ENCODE measurements at regions not wholly inside any gene's neighbourhood (a gene's known extent, or its start where the extent isn't known, plus 50 kb on each side); places are given as distances from the start of the nearest gene placed in this dataset.

GRCh38 chr6:137680705-137681346, 186.2 kb upstream of the TNFAIP3 start:
- TF ChIP-seq TAF1 (conservative IDR thresholded peaks at IDR 0.05) (no peak), RAD21 (IDR thresholded peaks at IDR 0.05) (no peak), FOXA2 (IDR thresholded peaks at IDR 0.05) (no peak), YY1 (IDR thresholded peaks at IDR 0.05) (no peak), GABPA (IDR thresholded peaks at IDR 0.05 in 1 of 2, conservative IDR thresholded peaks at IDR 0.05 in 1 of 2) (no peak), HNF4G (IDR thresholded peaks at IDR 0.05) (no peak), RXRA (IDR thresholded peaks at IDR 0.05) (no peak), MAX (IDR thresholded peaks at IDR 0.05) (no peak), ATF3 (IDR thresholded peaks at IDR 0.05) (no peak), JUND (IDR thresholded peaks at IDR 0.05) (no peak), EGR1 (IDR thresholded peaks at IDR 0.05; ENCODE audit: low read depth in 2 of 2) (no peak), HNF4A (conservative IDR thresholded peaks at IDR 0.05) (no peak), SP1 (IDR thresholded peaks at IDR 0.05) (no peak), FOXA1 (IDR thresholded peaks at IDR 0.05) (no peak), NR2F2 (IDR thresholded peaks at IDR 0.05) (no peak)
- TF ChIP-seq, protein P1, sequence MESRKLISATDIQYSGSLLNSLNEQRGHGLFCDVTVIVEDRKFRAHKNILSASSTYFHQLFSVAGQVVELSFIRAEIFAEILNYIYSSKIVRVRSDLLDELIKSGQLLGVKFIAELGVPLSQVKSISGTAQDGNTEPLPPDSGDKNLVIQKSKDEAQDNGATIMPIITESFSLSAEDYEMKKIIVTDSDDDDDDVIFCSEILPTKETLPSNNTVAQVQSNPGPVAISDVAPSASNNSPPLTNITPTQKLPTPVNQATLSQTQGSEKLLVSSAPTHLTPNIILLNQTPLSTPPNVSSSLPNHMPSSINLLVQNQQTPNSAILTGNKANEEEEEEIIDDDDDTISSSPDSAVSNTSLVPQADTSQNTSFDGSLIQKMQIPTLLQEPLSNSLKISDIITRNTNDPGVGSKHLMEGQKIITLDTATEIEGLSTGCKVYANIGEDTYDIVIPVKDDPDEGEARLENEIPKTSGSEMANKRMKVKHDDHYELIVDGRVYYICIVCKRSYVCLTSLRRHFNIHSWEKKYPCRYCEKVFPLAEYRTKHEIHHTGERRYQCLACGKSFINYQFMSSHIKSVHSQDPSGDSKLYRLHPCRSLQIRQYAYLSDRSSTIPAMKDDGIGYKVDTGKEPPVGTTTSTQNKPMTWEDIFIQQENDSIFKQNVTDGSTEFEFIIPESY (IDR thresholded peaks at IDR 0.05): no peak
- TF ChIP-seq, protein P2, sequence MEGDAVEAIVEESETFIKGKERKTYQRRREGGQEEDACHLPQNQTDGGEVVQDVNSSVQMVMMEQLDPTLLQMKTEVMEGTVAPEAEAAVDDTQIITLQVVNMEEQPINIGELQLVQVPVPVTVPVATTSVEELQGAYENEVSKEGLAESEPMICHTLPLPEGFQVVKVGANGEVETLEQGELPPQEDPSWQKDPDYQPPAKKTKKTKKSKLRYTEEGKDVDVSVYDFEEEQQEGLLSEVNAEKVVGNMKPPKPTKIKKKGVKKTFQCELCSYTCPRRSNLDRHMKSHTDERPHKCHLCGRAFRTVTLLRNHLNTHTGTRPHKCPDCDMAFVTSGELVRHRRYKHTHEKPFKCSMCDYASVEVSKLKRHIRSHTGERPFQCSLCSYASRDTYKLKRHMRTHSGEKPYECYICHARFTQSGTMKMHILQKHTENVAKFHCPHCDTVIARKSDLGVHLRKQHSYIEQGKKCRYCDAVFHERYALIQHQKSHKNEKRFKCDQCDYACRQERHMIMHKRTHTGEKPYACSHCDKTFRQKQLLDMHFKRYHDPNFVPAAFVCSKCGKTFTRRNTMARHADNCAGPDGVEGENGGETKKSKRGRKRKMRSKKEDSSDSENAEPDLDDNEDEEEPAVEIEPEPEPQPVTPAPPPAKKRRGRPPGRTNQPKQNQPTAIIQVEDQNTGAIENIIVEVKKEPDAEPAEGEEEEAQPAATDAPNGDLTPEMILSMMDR (IDR thresholded peaks at IDR 0.05; ENCODE audit: low read depth, low read length, missing input control): no peak
- TF ChIP-seq, protein P3, sequence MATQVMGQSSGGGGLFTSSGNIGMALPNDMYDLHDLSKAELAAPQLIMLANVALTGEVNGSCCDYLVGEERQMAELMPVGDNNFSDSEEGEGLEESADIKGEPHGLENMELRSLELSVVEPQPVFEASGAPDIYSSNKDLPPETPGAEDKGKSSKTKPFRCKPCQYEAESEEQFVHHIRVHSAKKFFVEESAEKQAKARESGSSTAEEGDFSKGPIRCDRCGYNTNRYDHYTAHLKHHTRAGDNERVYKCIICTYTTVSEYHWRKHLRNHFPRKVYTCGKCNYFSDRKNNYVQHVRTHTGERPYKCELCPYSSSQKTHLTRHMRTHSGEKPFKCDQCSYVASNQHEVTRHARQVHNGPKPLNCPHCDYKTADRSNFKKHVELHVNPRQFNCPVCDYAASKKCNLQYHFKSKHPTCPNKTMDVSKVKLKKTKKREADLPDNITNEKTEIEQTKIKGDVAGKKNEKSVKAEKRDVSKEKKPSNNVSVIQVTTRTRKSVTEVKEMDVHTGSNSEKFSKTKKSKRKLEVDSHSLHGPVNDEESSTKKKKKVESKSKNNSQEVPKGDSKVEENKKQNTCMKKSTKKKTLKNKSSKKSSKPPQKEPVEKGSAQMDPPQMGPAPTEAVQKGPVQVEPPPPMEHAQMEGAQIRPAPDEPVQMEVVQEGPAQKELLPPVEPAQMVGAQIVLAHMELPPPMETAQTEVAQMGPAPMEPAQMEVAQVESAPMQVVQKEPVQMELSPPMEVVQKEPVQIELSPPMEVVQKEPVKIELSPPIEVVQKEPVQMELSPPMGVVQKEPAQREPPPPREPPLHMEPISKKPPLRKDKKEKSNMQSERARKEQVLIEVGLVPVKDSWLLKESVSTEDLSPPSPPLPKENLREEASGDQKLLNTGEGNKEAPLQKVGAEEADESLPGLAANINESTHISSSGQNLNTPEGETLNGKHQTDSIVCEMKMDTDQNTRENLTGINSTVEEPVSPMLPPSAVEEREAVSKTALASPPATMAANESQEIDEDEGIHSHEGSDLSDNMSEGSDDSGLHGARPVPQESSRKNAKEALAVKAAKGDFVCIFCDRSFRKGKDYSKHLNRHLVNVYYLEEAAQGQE (IDR thresholded peaks at IDR 0.05): no peak
- H3K27ac ChIP-seq (ENCODE audit: low read depth in 1 of 2, low read length in 2 of 2): no peak overlapping the region
- no peak overlapping the region for H3K9ac ChIP-seq (ENCODE audit: low read depth in 1 of 2, low read length in 2 of 2)
- 76% methylated on average over 4 of the region's 4 CpGs for WGBS
- no peak overlapping the region for H3K4me3 ChIP-seq (ENCODE audit: low read depth in 1 of 3, low read length in 3 of 3)
- H3K27me3 ChIP-seq (ENCODE audit: control insufficient read depth in 4 of 4, insufficient read depth in 4 of 4, low read length in 3 of 4): no peaks in the 10 kb centered on the region
- no peak for DNase-seq (ENCODE audit: low spot score)
- H3K36me3 ChIP-seq (ENCODE audit: control insufficient read depth in 4 of 4, insufficient read depth in 3 of 4, low read depth in 1 of 4, low read length in 3 of 4): no peaks in the 10 kb centered on the region
- peaks cover 0 to 1% (median 0%) of the 10 kb centered on the region in 4 donors for H3K4me1 ChIP-seq (ENCODE audit: control insufficient read depth in 4 of 4, insufficient read depth in 4 of 4, low read length in 3 of 4)
- H3K9me3 ChIP-seq (ENCODE audit: control insufficient read depth in 4 of 4, low read length in 3 of 4): no peaks in the 10 kb centered on the region
